HG03060 (cell line): ENCODE measurements at regions not wholly inside any gene's neighbourhood (a gene's known extent, or its start where the extent isn't known, plus 50 kb on each side); places are given as distances from the start of the nearest gene placed in this dataset.

Experiments used
- ATAC-seq: cut with Tn5 transposase; IDR thresholded peaks from one replicate; pipeline ENCODE4 v1.9.1; 2021; ENCODE audit warnings: low read depth, moderate number of reproducible peaks; ENCODE audit not compliant: unreplicated experiment

- ATAC-seq = no peak
These were observed 102.4 kb downstream of the EFNB2 start for GRCh38 chr13:106433066-106433465.

GRCh38 chr13:106432636-106433035 lies 102.8 kb downstream of the EFNB2 start:
- ATAC-seq = no peak

GRCh38 chr13:106426909-106427308 lies 108.6 kb downstream of the EFNB2 start:
- no peak for ATAC-seq

GRCh38 chr13:106425661-106426060 lies 109.8 kb downstream of the EFNB2 start:
- ATAC-seq = no peak

- no peak for ATAC-seq
These were observed 110.7 kb downstream of the EFNB2 start for GRCh38 chr13:106424805-106425204.

GRCh38 chr13:106423530-106423929 lies 111.9 kb downstream of the EFNB2 start:
- ATAC-seq = no peak

- ATAC-seq = no peak
These were observed 116.9 kb downstream of the EFNB2 start for GRCh38 chr13:106418556-106418955.

GRCh38 chr13:106417467-106418110 lies 117.9 kb downstream of the EFNB2 start:
- ATAC-seq = no peak

GRCh38 chr13:106416645-106417044 lies 118.8 kb downstream of the EFNB2 start:
- ATAC-seq = no peak

GRCh38 chr13:106415971-106416370 lies 119.5 kb downstream of the EFNB2 start:
- no peak for ATAC-seq

GRCh38 chr13:106415442-106415841 lies 120.0 kb downstream of the EFNB2 start:
- no peak for ATAC-seq

- no peak for ATAC-seq
These were observed 128.1 kb downstream of the EFNB2 start for GRCh38 chr13:106407338-106407737.

- ATAC-seq = no peak
These were observed 129.7 kb downstream of the EFNB2 start for GRCh38 chr13:106405731-106406130.

- ATAC-seq = no peak
These were observed 132.2 kb downstream of the EFNB2 start for GRCh38 chr13:106403280-106403679.

GRCh38 chr13:106402866-106403265 lies 132.6 kb downstream of the EFNB2 start:
- no peak for ATAC-seq

- no peak for ATAC-seq
These were observed 134.4 kb downstream of the EFNB2 start for GRCh38 chr13:106401081-106401480.

- no peak for ATAC-seq
These were observed 135.2 kb downstream of the EFNB2 start for GRCh38 chr13:106400289-106400688.

GRCh38 chr13:106398289-106398688 lies 137.2 kb downstream of the EFNB2 start:
- no peak for ATAC-seq

GRCh38 chr13:106393776-106394175 lies 141.7 kb downstream of the EFNB2 start:
- no peak for ATAC-seq

GRCh38 chr13:106391681-106392080 lies 143.8 kb downstream of the EFNB2 start:
- ATAC-seq = no peak

GRCh38 chr13:106391271-106391670 lies 144.2 kb downstream of the EFNB2 start:
- ATAC-seq = no peak

- ATAC-seq = no peak
These were observed 145.1 kb downstream of the EFNB2 start for GRCh38 chr13:106390367-106390766.

- no peak for ATAC-seq
These were observed 149.8 kb downstream of the EFNB2 start for GRCh38 chr13:106385654-106386053.
